OCI-LY1 (cell line): ENCODE measurements at regions not wholly inside any gene's neighbourhood (a gene's known extent, or its start where the extent isn't known, plus 50 kb on each side); places are given as distances from the start of the nearest gene placed in this dataset.

ENCODE experiments used
- H2AFZ ChIP-seq: fragments of 200-600 bp; sonication (generic), shearing (Covaris generic); 2 replicates; pipeline ENCODE4 v1.6.0; 2014; ENCODE audit warnings: antibody characterized with exemption, mild to moderate bottlenecking, low read length
- H3F3A ChIP-seq: fragments of 200-600 bp; sonication (generic), shearing (Covaris generic); 2 replicates; pipeline ENCODE4 v1.6.0; 2014; ENCODE audit warnings: mild to moderate bottlenecking, antibody characterized with exemption, low read length, moderate library complexity; ENCODE audit not compliant: insufficient read depth
- H3K27ac ChIP-seq: fragments of 200-600 bp; sonication (generic); 2 replicates; pipeline ENCODE4 v1.5.1; 2014; ENCODE audit warnings: low read length, mixed run types, mild to moderate bottlenecking, low read depth; ENCODE audit not compliant: poor library complexity, severe bottlenecking
- H3K27me3 ChIP-seq: fragments of 200-600 bp; sonication (generic); 2 replicates; pipeline ENCODE4 v1.6.0; 2014; ENCODE audit warnings: antibody characterized with exemption, mild to moderate bottlenecking, low read length, moderate library complexity; ENCODE audit not compliant: insufficient read depth
- H3K36me3 ChIP-seq: fragments of 200-600 bp; sonication (generic); 2 replicates; pipeline ENCODE4 v1.6.1; 2014; ENCODE audit warnings: mild to moderate bottlenecking, antibody characterized with exemption, low read length, moderate library complexity, mixed read lengths; ENCODE audit not compliant: insufficient read depth
- H3K4me1 ChIP-seq: fragments of 200-600 bp; sonication (generic); 2 replicates; pipeline ENCODE4 v1.5.1; 2014; ENCODE audit warnings: mild to moderate bottlenecking, low read length, moderate library complexity; ENCODE audit not compliant: insufficient read depth, severe bottlenecking
- H3K4me2 ChIP-seq: fragments of 200-600 bp; sonication (generic), shearing (Covaris generic); 2 replicates; pipeline ENCODE4 v1.6.1; 2014; ENCODE audit warnings: low read length
- H3K4me3 ChIP-seq: fragments of 200-600 bp; sonication (generic); 2 replicates; pipeline ENCODE4 v1.5.1; 2014; ENCODE audit warnings: low read length, low read depth, mild to moderate bottlenecking, mixed read lengths; ENCODE audit not compliant: poor library complexity, severe bottlenecking
- H3K79me2 ChIP-seq: fragments of 200-600 bp; shearing (Covaris generic); 2 replicates; pipeline ENCODE4 v1.6.1; 2016; ENCODE audit warnings: mixed run types, low read length, mixed read lengths; ENCODE audit not compliant: insufficient read depth
- H3K9ac ChIP-seq: fragments of 200-600 bp; sonication (generic), shearing (Covaris generic); 2 replicates; pipeline ENCODE4 v1.6.1; 2014; ENCODE audit warnings: mild to moderate bottlenecking, low read length, mixed read lengths
- H3K9me2 ChIP-seq: fragments of 200-600 bp; sonication (generic), shearing (Covaris generic); 2 replicates; pipeline ENCODE4 v1.6.1; 2014; ENCODE audit warnings: low read depth, mild to moderate bottlenecking, low read length, mixed read lengths
- H3K9me3 ChIP-seq: fragments of 200-600 bp; shearing (Covaris generic); 2 replicates; pipeline ENCODE4 v1.6.1; 2014; ENCODE audit warnings: low read length, mixed read lengths
- H4K20me1 ChIP-seq: fragments of 200-600 bp; sonication (generic), shearing (Covaris generic); 2 replicates; pipeline ENCODE4 v1.6.0; 2016; ENCODE audit warnings: mild to moderate bottlenecking, low read length; ENCODE audit not compliant: insufficient read depth
- EZH2 ChIP-seq: fragments of 200-600 bp; sonication (generic), shearing (Covaris generic); IDR thresholded peaks from 2 replicates; pipeline ENCODE4 v1.8.0; 2017; ENCODE audit warnings: borderline replicate concordance, mixed run types, mild to moderate bottlenecking, antibody characterized with exemption, low read length, moderate library complexity, mixed read lengths
- TF ChIP-seq, protein P1 (sequence below): fragments of 200-600 bp; sonication (generic), shearing (Covaris generic); IDR thresholded peaks from 2 replicates; pipeline ENCODE4 v1.5.1; 2017; ENCODE audit warnings: mild to moderate bottlenecking, antibody characterized with exemption, low read length, moderate library complexity, mixed read lengths

DNA sequence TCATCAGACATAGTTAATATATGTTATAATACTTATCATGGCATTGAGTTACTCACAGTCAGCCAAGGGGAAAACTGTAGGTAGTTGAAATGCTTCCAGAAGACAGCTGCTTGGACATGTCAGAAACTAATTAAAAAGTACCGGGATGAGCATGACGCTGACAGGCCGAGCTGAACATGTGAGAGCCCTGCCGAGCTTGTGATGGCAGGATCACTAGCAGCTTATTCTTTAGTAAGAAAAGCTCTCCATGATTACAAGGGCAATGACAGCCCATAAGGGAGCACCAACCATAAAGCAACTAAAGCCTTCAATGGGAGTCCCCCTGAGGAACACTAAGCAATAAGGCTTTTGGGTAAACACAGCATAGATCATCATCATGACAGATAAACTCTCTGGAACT lies 435.6 kb downstream of the TLL1 start:
- Histone ChIP-seq H3K27ac (no peak overlapping the region), H3K4me2 (no peak overlapping the region), H3K9ac (no peak overlapping the region), H3F3A (no peaks in the 10 kb centered on the region), H3K4me1 (peaks cover 4% of the 10 kb centered on the region), H4K20me1 (no peaks in the 10 kb centered on the region), H3K4me3 (no peak overlapping the region), H2AFZ (no peak overlapping the region), H3K27me3 (no peaks in the 10 kb centered on the region), H3K9me3 (no peaks in the 10 kb centered on the region), H3K9me2 (no peaks in the 10 kb centered on the region), H3K36me3 (no peaks in the 10 kb centered on the region), H3K79me2 (no peaks in the 10 kb centered on the region)
- TF ChIP-seq, protein P1, sequence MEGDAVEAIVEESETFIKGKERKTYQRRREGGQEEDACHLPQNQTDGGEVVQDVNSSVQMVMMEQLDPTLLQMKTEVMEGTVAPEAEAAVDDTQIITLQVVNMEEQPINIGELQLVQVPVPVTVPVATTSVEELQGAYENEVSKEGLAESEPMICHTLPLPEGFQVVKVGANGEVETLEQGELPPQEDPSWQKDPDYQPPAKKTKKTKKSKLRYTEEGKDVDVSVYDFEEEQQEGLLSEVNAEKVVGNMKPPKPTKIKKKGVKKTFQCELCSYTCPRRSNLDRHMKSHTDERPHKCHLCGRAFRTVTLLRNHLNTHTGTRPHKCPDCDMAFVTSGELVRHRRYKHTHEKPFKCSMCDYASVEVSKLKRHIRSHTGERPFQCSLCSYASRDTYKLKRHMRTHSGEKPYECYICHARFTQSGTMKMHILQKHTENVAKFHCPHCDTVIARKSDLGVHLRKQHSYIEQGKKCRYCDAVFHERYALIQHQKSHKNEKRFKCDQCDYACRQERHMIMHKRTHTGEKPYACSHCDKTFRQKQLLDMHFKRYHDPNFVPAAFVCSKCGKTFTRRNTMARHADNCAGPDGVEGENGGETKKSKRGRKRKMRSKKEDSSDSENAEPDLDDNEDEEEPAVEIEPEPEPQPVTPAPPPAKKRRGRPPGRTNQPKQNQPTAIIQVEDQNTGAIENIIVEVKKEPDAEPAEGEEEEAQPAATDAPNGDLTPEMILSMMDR, result no peak
- TF ChIP-seq EZH2, result no peak

DNA sequence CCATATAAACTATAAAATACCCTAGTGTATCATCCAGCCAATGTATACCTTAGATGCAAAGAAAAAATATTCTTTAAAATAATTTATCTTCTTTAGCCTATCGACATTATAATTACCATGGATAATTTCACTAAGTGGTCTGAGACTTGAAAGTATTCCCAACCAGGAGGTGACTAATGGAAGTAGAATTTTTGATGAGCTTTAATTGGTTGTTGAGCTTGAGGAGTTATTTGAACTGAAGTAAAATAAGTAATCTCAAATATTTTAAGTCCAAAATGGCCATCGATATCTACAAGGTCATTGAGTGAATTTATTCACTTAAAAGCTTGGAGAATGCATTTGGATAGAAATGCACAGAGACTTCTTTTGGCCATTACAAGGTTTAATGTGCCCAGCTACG lies 436.2 kb downstream of the TLL1 start:
- no peak overlapping the region for H3K4me3 ChIP-seq
- H3K4me2 ChIP-seq, result no peak overlapping the region
- no peak overlapping the region for H3K9ac ChIP-seq
- H3F3A ChIP-seq, result no peaks in the 10 kb centered on the region
- H3K27ac ChIP-seq, result no peak overlapping the region
- TF ChIP-seq, protein P1, result no peak
- TF ChIP-seq EZH2, result no peak
- no peaks in the 10 kb centered on the region for H3K36me3 ChIP-seq
- no peaks in the 10 kb centered on the region for H4K20me1 ChIP-seq
- no peaks in the 10 kb centered on the region for H3K79me2 ChIP-seq
- H3K4me1 ChIP-seq, result peaks cover 4% of the 10 kb centered on the region
- no peak overlapping the region for H2AFZ ChIP-seq
- no peaks in the 10 kb centered on the region for H3K9me3 ChIP-seq
- H3K27me3 ChIP-seq, result no peaks in the 10 kb centered on the region
- H3K9me2 ChIP-seq, result no peaks in the 10 kb centered on the region

- Histone ChIP-seq H4K20me1 (no peaks in the 10 kb centered on the region), H3K27ac (no peak overlapping the region), H3K9ac (no peak overlapping the region), H3K4me3 (no peak overlapping the region), H3K27me3 (no peaks in the 10 kb centered on the region), H3K9me2 (no peaks in the 10 kb centered on the region), H3K79me2 (no peaks in the 10 kb centered on the region), H3K4me1 (peaks cover 4% of the 10 kb centered on the region), H3K4me2 (no peak overlapping the region), H3K9me3 (no peaks in the 10 kb centered on the region), H3F3A (no peaks in the 10 kb centered on the region), H3K36me3 (no peaks in the 10 kb centered on the region), H2AFZ (no peak overlapping the region)
- TF ChIP-seq, protein P1, result no peak
- no peak for TF ChIP-seq EZH2
Measured at GRCh38 chr4:166311169-166311568, 438.1 kb downstream of the TLL1 start.
